Panc1 (cell line): ENCODE measurements at regions not wholly inside any gene's neighbourhood (a gene's known extent, or its start where the extent isn't known, plus 50 kb on each side); places are given as distances from the start of the nearest gene placed in this dataset.

Source experiments
- CTCF ChIP-seq: fragments of 450-650 bp; IDR thresholded peaks from 2 replicates; pipeline ENCODE4 v1.5.1; 2017; ENCODE audit warnings: mild to moderate bottlenecking
- POLR2AphosphoS5 ChIP-seq: IDR thresholded peaks from 2 replicates; pipeline ENCODE4 v1.6.1; 2012; ENCODE audit warnings: mild to moderate bottlenecking, low read depth, low read length, moderate library complexity
- REST ChIP-seq, 2 experiments: IDR thresholded peaks; 2 replicates each; pipeline ENCODE4 v1.6.1; 2011 to 2012; ENCODE audit warnings: low read depth in 2 of 2, control low read depth in 1 of 2, low read length in 1 of 2, mild to moderate bottlenecking in 1 of 2, moderate library complexity in 1 of 2; ENCODE audit not compliant: insufficient read depth in 1 of 2
- SIN3A ChIP-seq: IDR thresholded peaks from 2 replicates; pipeline ENCODE4 v1.6.1; 2012; ENCODE audit warnings: low read depth, mild to moderate bottlenecking, low read length, moderate library complexity, borderline replicate concordance; ENCODE audit not compliant: insufficient read depth
- TCF7L2 ChIP-seq: IDR thresholded peaks from 2 replicates; pipeline ENCODE4 v1.6.1; 2011; ENCODE audit warnings: mild to moderate bottlenecking, low read depth, low read length, inconsistent platforms

- no peak for TF ChIP-seq POLR2AphosphoS5
- TF ChIP-seq CTCF, result no peak
- no peak for TF ChIP-seq SIN3A
- TF ChIP-seq TCF7L2, result no peak
- TF ChIP-seq REST (IDR thresholded peaks at IDR 0.05; ENCODE audit: insufficient read depth in 1 of 2, low read depth in 2 of 2, low read length in 1 of 2), result no peak
These were observed 105.9 kb downstream of the SALL1 start for GRCh38 chr16:51045186-51045585.
